CD4-positive, alpha-beta T cell (primary cell): ENCODE measurements at regions not wholly inside any gene's neighbourhood (a gene's known extent, or its start where the extent isn't known, plus 50 kb on each side); places are given as distances from the start of the nearest gene placed in this dataset.

Source experiments
- ATAC-seq: fragments of 200-7000 bp; cut with Tn5 transposase; one replicate; pipeline ENCODE4 v1.10.0; 2022; ENCODE audit warnings: mild to moderate bottlenecking; ENCODE audit not compliant: poor library complexity
- CTCF ChIA-PET: fragments of 350-600 bp; sonication (Branson Sonifier 250); formaldehyde crosslinking; loops from one replicate; lab custom pipeline; 2021; ENCODE audit warnings: antibody characterized with exemption, inconsistent platforms; lab: Charles Lee
- POLR2A ChIA-PET: fragments of 350-600 bp; sonication (Branson Sonifier 250); formaldehyde crosslinking; loops from one replicate; lab custom pipeline; 2021; ENCODE audit warnings: antibody characterized with exemption, inconsistent platforms; lab: Charles Lee
- DNase-seq, 14 experiments: peaks; one replicate each; pipeline ENCODE4 v3.0.0-alpha.2; 2013 to 2020; ENCODE audit warnings: mixed read lengths in 2 of 14
- H3K27ac ChIP-seq, 2 donors: one replicate each; pipeline versions ENCODE4 v1.5.1 to v1.7.0; 2013; ENCODE audit warnings: low read length in 2 of 2, low read depth in 1 of 2, mild to moderate bottlenecking in 1 of 2
- H3K27me3 ChIP-seq, 2 experiments: 1 replicate in 1 of 2; 2 replicates in 1 of 2; pipeline versions ENCODE4 v1.6.1 to v1.7.0; 2013; ENCODE audit warnings: low read length in 2 of 2, control low read depth in 1 of 2, mild to moderate bottlenecking in 1 of 2, moderate library complexity in 1 of 2; ENCODE audit not compliant: insufficient read depth in 2 of 2, control insufficient read depth in 1 of 2
- H3K36me3 ChIP-seq: one replicate; pipeline ENCODE4 v1.6.1; 2013; ENCODE audit warnings: low read length, control low read depth; ENCODE audit not compliant: insufficient read depth
- H3K4me1 ChIP-seq: one replicate; pipeline ENCODE4 v1.6.1; 2013; ENCODE audit warnings: low read length, control low read depth; ENCODE audit not compliant: insufficient read depth
- H3K4me3 ChIP-seq: one replicate; pipeline ENCODE4 v1.5.1; 2013; ENCODE audit warnings: mild to moderate bottlenecking, low read length, moderate library complexity
- H3K9me3 ChIP-seq, 2 experiments: 1 replicate in 1 of 2; 2 replicates in 1 of 2; pipeline versions ENCODE4 v1.6.1 to v1.7.0; 2013; ENCODE audit warnings: low read length in 2 of 2, mild to moderate bottlenecking in 2 of 2, control low read depth in 1 of 2, moderate library complexity in 1 of 2; ENCODE audit not compliant: control insufficient read depth in 1 of 2, insufficient read depth in 1 of 2
- H3K27ac Mint-ChIP-seq: one replicate; pipeline ENCODE4 v1.8.0; 2020; ENCODE audit warnings: mixed read lengths
- H3K27me3 Mint-ChIP-seq: one replicate; pipeline ENCODE4 v1.8.0; 2021; ENCODE audit warnings: mixed read lengths
- H3K36me3 Mint-ChIP-seq: one replicate; pipeline ENCODE4 v1.8.0; 2021; ENCODE audit warnings: low read depth, mixed read lengths
- H3K4me1 Mint-ChIP-seq: one replicate; pipeline ENCODE4 v1.8.0; 2021; ENCODE audit warnings: low read depth, mixed read lengths
- H3K4me3 Mint-ChIP-seq: one replicate; pipeline ENCODE4 v1.8.0; 2020; ENCODE audit warnings: mild to moderate bottlenecking, mixed read lengths
- H3K9me3 Mint-ChIP-seq: one replicate; pipeline ENCODE4 v1.8.0; 2020; ENCODE audit warnings: mixed read lengths
- intact Hi-C, 2 experiments: fragments of 100-400 bp; cut with DNase I in 1 of 2; cut with micrococcal nuclease in 1 of 2; formaldehyde crosslinking; loops; one replicate each; pipeline versions ENCODE4 v1.15.1 to v1.9.0; 2023 to 2025; cut with DNase I, micrococcal nuclease
- TF ChIP-seq, protein P1 (sequence below): fragments of 200-600 bp; IDR thresholded peaks from one replicate; pipeline ENCODE4 v1.8.0; 2022; ENCODE audit warnings: antibody characterized with exemption, mild to moderate bottlenecking

- ChIA-PET CTCF (no interaction called here), POLR2A (no interaction called here)
- ATAC-seq, result peak; percentile 56
Measured at GRCh38 chr1:222310836-222311235, 237.1 kb downstream of the HHIPL2 start.

DNA sequence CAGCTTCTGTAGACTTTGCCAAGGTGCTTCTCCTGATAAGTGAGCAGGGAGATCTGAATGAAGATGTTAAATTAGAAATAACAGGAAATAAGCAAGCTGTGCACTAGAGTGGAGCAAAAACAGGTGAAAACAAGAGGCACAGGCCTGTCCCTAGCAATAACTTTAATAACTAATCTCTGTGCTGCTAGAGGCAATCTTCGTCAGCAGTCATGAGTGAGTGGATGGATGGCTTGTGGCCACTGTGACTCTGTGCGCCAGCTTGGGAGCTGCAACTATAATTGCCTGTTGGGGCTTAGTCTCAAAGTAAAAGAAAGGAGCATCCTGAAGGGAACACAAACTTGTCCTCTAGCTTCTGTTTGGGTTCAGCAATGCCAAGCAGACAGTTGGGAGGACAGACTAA is 240.3 kb downstream of the HHIPL2 start:
- H3K36me3 Mint-ChIP-seq, result no peaks in the 10 kb centered on the region
- no peak overlapping the region for H3K27ac Mint-ChIP-seq
- Histone ChIP-seq H3K27ac (no peak overlapping the region), H3K4me3 (no peak overlapping the region), H3K9me3 (no peaks in the 10 kb centered on the region), H3K4me1 (peaks cover 3% of the 10 kb centered on the region), H3K27me3 (no peaks in the 10 kb centered on the region), H3K36me3 (no peaks in the 10 kb centered on the region)
- no peaks in the 10 kb centered on the region for H3K9me3 Mint-ChIP-seq
- intact Hi-C loops, result no loop called here
- CTCF ChIA-PET, result no interaction called here
- ATAC-seq (no peak), DNase-seq (no peak)
- H3K27me3 Mint-ChIP-seq, result no peaks in the 10 kb centered on the region
- TF ChIP-seq, protein P1, sequence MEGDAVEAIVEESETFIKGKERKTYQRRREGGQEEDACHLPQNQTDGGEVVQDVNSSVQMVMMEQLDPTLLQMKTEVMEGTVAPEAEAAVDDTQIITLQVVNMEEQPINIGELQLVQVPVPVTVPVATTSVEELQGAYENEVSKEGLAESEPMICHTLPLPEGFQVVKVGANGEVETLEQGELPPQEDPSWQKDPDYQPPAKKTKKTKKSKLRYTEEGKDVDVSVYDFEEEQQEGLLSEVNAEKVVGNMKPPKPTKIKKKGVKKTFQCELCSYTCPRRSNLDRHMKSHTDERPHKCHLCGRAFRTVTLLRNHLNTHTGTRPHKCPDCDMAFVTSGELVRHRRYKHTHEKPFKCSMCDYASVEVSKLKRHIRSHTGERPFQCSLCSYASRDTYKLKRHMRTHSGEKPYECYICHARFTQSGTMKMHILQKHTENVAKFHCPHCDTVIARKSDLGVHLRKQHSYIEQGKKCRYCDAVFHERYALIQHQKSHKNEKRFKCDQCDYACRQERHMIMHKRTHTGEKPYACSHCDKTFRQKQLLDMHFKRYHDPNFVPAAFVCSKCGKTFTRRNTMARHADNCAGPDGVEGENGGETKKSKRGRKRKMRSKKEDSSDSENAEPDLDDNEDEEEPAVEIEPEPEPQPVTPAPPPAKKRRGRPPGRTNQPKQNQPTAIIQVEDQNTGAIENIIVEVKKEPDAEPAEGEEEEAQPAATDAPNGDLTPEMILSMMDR, result no peak
- no peak overlapping the region for H3K4me3 Mint-ChIP-seq
- POLR2A ChIA-PET, result no interaction called here
- H3K4me1 Mint-ChIP-seq, result peaks cover 17% of the 10 kb centered on the region

More at GRCh38 chr1:222310836-222311235, 237.1 kb downstream of the HHIPL2 start:
- H3K9me3 ChIP-seq, result no peaks in the 10 kb centered on the region
- no peaks in the 10 kb centered on the region for H3K27me3 ChIP-seq
- Mint-ChIP-seq H3K27me3 (no peaks in the 10 kb centered on the region), H3K4me1 (peaks cover 17% of the 10 kb centered on the region), H3K27ac (no peak overlapping the region), H3K36me3 (no peaks in the 10 kb centered on the region), H3K9me3 (no peaks in the 10 kb centered on the region), H3K4me3 (no peak overlapping the region)
- H3K4me3 ChIP-seq, result no peak overlapping the region
- peak in 7 of 14 experiments; percentile 2 to 48 (median 19) for DNase-seq
- TF ChIP-seq, protein P1, result no peak
- H3K27ac ChIP-seq, result no peak overlapping the region
- H3K36me3 ChIP-seq, result no peaks in the 10 kb centered on the region
- H3K4me1 ChIP-seq, result peaks cover 3% of the 10 kb centered on the region
- intact Hi-C loops, result no loop called here

DNA sequence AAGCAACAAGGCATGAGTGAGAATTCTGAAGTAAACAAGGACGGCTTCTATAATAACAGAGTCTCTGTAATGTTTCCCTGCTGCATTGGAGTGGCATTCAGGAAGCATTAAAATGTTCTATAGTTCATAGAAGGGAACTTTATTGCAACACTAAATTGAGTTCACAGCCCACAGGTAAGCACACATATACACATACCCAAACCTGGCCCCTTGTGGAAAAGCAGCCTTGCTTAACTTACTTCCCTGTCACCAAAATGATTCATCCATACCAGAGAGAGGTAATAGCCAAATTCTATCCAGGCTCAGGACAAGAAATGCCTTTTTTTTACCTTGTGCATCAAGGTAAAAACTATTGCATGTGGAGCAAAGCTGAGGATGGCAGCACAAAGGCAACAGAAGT is 241.4 kb downstream of the HHIPL2 start:
- Mint-ChIP-seq H3K4me3 (no peak overlapping the region), H3K27ac (no peak overlapping the region), H3K9me3 (no peaks in the 10 kb centered on the region), H3K4me1 (peaks cover 17% of the 10 kb centered on the region), H3K36me3 (no peaks in the 10 kb centered on the region), H3K27me3 (no peaks in the 10 kb centered on the region)
- Histone ChIP-seq H3K27ac (no peak overlapping the region), H3K4me3 (no peak overlapping the region), H3K9me3 (no peaks in the 10 kb centered on the region), H3K36me3 (no peaks in the 10 kb centered on the region), H3K27me3 (no peaks in the 10 kb centered on the region), H3K4me1 (peaks cover 3% of the 10 kb centered on the region)
- TF ChIP-seq, protein P1, result no peak
- ChIA-PET POLR2A (no interaction called here), CTCF (no interaction called here)
- intact Hi-C loops, result no loop called here
- ATAC-seq, result no peak
- DNase-seq, result no peak
